Calu3 (cell line): ENCODE measurements at regions not wholly inside any gene's neighbourhood (a gene's known extent, or its start where the extent isn't known, plus 50 kb on each side); places are given as distances from the start of the nearest gene placed in this dataset.
A peak's percentile ranks its signal among the peaks of the same experiment; 100 is the strongest.

Source experiments
- BruUV-seq: library from RNA; stranded (reverse); fragments of 400-500 nt; replicated peaks from 2 replicates; lab custom pipeline; 2021; lab: Mats Ljungman, UMichigan
- CTCF ChIA-PET: fragments of 300-600 bp; sonication (Branson Sonifier 250); formaldehyde crosslinking; loops from one replicate; lab custom pipeline; 2022; ENCODE audit warnings: antibody characterized with exemption; lab: Charles Lee
- DNase-seq: peaks from one replicate; pipeline ENCODE4 v3.0.0; 2022
- H3K27ac Mint-ChIP-seq: one replicate; pipeline ENCODE4 v1.8.0; 2022; ENCODE audit warnings: mixed read lengths; ENCODE audit not compliant: unreplicated experiment
- H3K27me3 Mint-ChIP-seq: one replicate; pipeline ENCODE4 v1.8.0; 2022; ENCODE audit warnings: mixed read lengths; ENCODE audit not compliant: unreplicated experiment
- H3K36me3 Mint-ChIP-seq: one replicate; pipeline ENCODE4 v1.8.0; 2022; ENCODE audit warnings: mild to moderate bottlenecking, moderate library complexity, mixed read lengths; ENCODE audit not compliant: insufficient read depth, unreplicated experiment
- H3K4me1 Mint-ChIP-seq: one replicate; pipeline ENCODE4 v1.8.0; 2022; ENCODE audit warnings: mild to moderate bottlenecking, low read depth, mixed read lengths; ENCODE audit not compliant: unreplicated experiment
- H3K4me3 Mint-ChIP-seq: one replicate; pipeline ENCODE4 v1.8.0; 2022; ENCODE audit warnings: mild to moderate bottlenecking, low read depth, moderate library complexity, mixed read lengths; ENCODE audit not compliant: unreplicated experiment
- H3K9me3 Mint-ChIP-seq: one replicate; pipeline ENCODE4 v1.8.0; 2022; ENCODE audit warnings: low read depth, mixed read lengths; ENCODE audit not compliant: unreplicated experiment
- CTCF ChIP-seq: fragments of 200-600 bp; IDR thresholded peaks from one replicate; pipeline ENCODE4 v1.8.0; 2022; ENCODE audit warnings: antibody characterized with exemption; ENCODE audit not compliant: unreplicated experiment
- intact Hi-C: fragments of 100-400 bp; cut with micrococcal nuclease; formaldehyde crosslinking; loops from one replicate; pipeline ENCODE4 v1.10.0; 2022; ENCODE audit not compliant: unreplicated experiment

GRCh38 chr11:86869966-86870570 lies 69.7 kb downstream of the PRSS23 start:
- Mint-ChIP-seq H3K9me3 (no peaks in the 10 kb centered on the region), H3K27me3 (no peaks in the 10 kb centered on the region), H3K27ac (no peak overlapping the region), H3K36me3 (no peaks in the 10 kb centered on the region), H3K4me3 (no peak overlapping the region), H3K4me1 (no peaks in the 10 kb centered on the region)
- peak; percentile 71 for TF ChIP-seq CTCF
- intact Hi-C loops: loop anchor here (1.0 kb wide), 1 partner anchor 49 kb away; no protein-coding TSS in a partner anchor
- CTCF ChIA-PET: no interaction called here
- no TSS peak for BruUV-seq
- DNase-seq: peak; percentile 46

GRCh38 chr11:86873573-86874083 lies 73.3 kb downstream of the PRSS23 start:
- no peak overlapping the region for H3K4me3 Mint-ChIP-seq
- BruUV-seq: no TSS peak
- no peak for TF ChIP-seq CTCF
- no peak for DNase-seq
- H3K4me1 Mint-ChIP-seq: no peaks in the 10 kb centered on the region
- no peaks in the 10 kb centered on the region for H3K27me3 Mint-ChIP-seq
- no peaks in the 10 kb centered on the region for H3K9me3 Mint-ChIP-seq
- intact Hi-C loops: no loop called here
- H3K36me3 Mint-ChIP-seq: no peaks in the 10 kb centered on the region
- CTCF ChIA-PET: no interaction called here
- H3K27ac Mint-ChIP-seq: no peak overlapping the region

- H3K27ac Mint-ChIP-seq: no peak overlapping the region
- CTCF ChIA-PET: no interaction called here
- BruUV-seq: no TSS peak
Observed at GRCh38 chr11:86874304-86875056, 74.1 kb downstream of the PRSS23 start.

GRCh38 chr11:86876716-86877234 lies 76.4 kb downstream of the PRSS23 start:
- no peaks in the 10 kb centered on the region for H3K4me1 Mint-ChIP-seq
- no peaks in the 10 kb centered on the region for H3K27me3 Mint-ChIP-seq
- DNase-seq: no peak
- no peaks in the 10 kb centered on the region for H3K36me3 Mint-ChIP-seq
- no TSS peak for BruUV-seq
- intact Hi-C loops: no loop called here
- CTCF ChIA-PET: no interaction called here
- H3K4me3 Mint-ChIP-seq: no peak overlapping the region
- no peaks in the 10 kb centered on the region for H3K9me3 Mint-ChIP-seq
- no peak for TF ChIP-seq CTCF
- H3K27ac Mint-ChIP-seq: no peak overlapping the region

More at GRCh38 chr11:86874304-86875056, 74.1 kb downstream of the PRSS23 start:
- no peaks in the 10 kb centered on the region for H3K36me3 Mint-ChIP-seq
- TF ChIP-seq CTCF: no peak
- no peaks in the 10 kb centered on the region for H3K27me3 Mint-ChIP-seq
- intact Hi-C loops: no loop called here
- no peak overlapping the region for H3K4me3 Mint-ChIP-seq
- H3K9me3 Mint-ChIP-seq: no peaks in the 10 kb centered on the region
- no peak for DNase-seq
- H3K4me1 Mint-ChIP-seq: no peaks in the 10 kb centered on the region
